ENCODE measurements at regions not wholly inside any gene's neighbourhood (a gene's known extent, or its start where the extent isn't known, plus 50 kb on each side); places are given as distances from the start of the nearest gene placed in this dataset.

DNA sequence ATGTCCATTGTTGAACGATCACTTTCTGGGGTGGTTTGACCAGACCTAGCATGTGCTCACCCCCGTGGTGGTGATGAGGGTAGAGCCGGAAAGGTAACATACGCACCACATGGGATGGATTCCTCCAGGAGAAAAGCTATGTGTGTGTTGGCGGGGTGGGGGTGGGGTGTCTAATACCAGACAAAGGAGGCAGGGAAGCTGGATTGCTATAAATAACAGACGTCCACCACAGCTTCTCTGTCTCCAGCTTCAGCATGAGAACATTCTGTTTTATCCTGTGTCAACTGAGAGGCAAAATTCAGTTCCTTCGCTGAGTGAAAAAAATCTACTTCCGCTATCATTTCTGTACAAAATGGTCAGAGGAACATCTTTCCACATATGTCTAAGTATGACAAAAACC is 151.0 kb downstream of the PCSK1 start:
- no peak for DNase-seq

DNA sequence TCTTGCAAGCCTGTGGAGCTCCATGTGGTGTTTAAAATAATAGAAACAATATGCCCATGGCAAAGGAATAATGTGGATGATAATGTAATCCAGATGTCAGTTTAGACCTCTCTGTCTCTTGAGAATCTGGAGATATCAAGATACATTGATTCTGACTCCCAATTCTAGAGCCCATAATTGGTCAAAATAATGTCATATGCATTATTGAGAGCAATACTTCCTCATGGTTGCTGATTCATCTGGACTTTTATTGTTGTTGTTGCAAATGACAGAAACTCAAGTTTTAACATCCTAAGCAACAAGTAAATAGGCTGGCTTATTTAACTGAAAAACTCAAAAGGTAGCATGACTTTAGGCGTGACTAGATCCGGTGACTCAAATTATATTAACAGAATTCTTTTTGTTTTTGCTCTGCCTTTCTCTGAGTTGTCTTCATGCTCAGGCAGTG is 152.1 kb downstream of the PCSK1 start:
- DNase-seq: no peak

DNA sequence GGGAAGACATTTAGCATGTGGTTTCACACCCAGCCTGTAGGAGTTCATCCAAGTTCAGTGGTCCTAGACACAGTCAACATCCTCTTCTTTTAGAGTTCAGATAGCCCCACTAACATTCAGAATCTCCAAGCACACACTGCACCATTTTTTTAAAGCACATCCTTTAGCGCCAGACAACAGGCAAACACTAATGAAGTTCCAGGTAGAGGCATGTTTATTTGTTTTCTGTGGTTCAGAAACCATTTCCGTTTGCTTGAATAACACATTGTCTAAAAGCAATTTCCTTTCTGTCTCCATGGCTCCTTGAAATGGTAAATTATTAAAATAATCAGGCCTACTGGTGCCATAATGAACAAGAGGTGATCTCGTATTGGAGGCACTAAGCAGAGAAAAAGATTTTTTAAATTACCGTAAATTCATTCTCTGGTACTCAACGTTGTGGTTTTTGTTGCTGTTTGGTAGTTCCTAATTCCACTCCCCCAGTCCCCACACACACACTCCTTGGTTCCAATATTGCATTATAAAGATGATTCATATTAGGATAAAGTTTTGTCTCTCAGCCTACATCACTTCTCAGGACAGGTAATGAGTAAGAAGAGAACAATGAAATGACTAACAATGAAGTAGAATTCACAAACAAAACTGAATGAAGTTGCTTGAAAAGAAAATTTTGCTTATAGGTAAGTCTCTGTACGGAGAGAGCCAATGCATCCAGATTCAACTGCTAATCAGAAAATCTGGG is 153.1 kb downstream of the PCSK1 start:
- DNase-seq: no peak

DNA sequence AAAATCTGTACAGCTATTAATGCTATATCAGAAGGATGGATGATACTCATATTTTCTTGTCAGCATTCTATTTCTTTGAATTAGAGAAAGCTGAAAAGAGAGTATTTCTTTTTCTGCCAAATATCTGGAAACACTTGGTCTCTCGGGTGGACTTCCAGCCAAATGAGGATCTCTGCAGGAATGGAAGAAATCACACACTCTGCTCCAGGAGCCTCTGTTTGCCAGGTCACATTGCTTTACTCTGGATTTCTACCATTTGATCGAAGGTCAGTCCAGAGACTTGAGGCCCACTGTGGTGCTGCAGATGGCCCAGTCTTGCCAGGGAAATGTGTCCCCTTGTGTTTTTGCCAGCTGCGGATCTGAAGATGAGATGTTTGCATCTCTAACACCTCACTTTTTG is 154.1 kb downstream of the PCSK1 start:
- no peak for DNase-seq

DNA sequence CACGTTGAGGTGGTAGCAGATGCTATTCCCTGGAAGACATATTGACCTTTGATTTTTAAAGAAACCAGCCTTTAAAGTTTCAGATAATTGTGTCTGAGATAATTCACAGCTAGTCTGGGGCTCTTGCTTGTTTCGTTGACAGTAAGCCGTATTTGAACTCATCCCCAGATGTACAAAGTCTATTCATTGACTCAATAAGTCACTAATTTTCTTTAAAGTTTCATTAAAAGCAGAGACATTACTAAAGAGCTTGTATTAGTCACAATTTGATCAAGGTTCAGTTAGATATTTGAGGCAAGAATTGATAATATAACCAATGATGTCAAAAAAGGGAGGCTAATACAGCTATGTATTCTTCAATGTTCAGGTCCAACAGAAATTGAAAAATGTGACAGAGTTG is 158.0 kb downstream of the PCSK1 start:
- DNase-seq: no peak

DNA sequence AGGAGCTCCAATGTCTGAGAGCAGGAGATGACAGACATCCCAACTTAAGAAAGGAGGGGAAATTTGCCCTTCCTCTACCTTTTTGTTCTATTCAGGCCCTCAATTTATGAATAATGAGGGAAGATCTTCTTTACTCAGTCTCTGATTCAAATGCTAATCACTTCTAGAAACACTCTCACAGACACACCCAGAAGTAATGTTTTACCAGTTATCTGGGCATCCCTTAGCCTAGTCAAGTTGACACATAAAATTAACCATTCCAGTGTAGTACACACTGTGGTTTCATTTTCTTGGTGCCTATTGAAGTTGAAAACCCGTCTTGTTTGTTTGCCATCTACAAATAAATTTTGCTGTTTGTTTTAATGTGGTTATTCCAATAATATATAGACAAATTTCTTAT is 167.6 kb downstream of the PCSK1 start:
- no peak for DNase-seq

DNA sequence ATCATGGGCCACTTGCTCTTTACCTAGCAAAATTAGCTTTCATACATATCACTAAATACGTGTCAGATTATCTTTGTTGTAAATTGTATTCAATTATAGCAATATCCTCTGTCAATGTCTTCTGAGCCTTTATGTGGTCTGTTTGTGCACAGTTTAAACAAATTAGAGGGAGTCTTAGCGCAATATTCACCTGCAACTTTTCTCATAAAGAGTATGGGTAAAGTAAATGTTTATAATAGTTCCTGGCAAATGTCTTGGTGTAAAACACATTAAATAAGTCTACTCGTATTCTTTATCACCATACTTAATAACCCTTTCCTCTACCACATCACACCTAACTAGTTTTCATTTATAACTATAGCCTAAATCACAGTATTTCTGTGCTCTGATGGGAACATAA is 169.0 kb downstream of the PCSK1 start:
- DNase-seq: no peak

DNA sequence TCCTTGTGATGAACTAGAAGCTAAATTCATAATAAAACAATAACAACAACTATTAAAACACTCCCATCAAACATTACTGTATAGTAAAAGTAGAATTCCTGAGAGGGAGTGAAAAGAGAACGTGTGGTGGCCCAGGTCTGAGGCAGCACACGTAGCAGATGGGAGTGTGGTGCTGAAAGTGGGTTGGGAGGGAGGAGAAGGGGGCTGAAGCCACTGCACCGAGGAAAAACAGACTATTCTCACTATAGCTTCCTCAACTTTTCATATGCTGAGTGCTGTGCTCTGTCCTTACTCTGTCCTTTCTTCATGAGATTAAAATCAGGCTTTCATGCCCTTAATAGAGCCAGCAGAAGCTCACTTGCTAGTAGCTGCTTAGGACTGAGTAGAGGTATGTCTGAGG is 170.9 kb downstream of the PCSK1 start:
- DNase-seq: no peak

DNA sequence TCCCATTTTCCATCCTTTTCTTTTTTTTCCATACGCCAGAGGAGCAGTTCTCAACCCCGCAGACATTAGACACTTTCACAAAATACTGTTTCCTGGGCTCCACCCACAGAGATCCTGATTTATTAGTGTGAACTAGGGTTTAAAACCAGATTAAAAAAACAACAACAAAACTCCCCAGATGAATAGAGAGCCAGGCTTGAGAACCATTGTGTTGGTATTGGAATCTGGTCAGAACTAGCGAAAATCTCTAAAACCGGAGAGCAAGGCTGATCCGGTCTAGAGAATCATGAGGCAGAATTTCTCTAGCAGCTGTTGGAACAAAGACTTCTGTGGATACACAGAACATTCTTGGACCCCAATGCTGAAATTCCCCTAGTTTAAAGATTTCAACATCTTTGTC is 173.0 kb downstream of the PCSK1 start:
- no peak for DNase-seq

DNA sequence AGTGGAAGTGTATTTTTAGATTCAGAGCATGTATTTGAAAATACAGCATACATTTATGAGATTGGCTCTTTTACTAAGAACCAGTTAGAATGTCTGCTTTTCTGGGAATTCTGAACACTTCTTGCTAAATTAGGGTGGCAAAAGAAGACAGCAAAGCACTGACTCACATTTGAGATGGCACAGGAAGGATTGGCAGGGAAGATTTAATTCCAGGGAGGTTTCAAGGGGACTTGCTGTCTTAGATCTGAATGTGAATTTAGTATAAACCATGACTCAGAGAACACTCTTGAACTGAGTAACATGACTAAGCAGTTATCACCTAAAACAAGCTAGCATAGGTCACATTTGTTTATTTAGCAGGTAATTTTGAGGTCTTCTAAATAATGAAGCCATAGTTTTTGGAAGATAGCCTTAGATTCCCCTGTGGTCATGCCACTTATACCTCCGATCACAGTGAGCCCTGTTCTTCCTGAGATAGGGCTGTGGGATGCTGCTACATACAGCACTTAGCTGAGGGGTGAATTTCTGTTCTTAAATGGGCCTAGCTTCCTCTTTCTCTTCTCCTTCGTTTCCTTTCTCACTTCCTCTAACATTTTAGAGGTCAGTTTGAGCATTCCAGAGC is 173.8 kb downstream of the PCSK1 start:
- DNase-seq: no peak

DNA sequence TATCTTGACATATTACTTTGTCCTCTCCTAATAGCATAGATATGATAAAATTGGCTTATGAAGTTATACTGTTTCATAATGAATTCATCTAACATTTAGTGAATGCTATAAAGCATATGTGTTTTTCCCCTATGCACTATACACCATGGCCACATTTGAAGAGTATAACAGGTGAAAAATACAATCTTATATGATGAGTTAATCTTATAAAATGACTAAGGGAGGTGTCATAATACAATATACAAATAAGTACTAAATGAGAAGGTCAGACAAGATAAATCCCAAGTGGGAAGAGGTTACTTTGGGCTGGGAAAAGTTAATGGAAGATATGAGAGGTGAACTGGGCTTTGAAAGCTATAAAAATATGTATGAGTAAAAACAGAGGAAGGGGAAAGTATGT is 174.4 kb downstream of the PCSK1 start:
- no peak for DNase-seq

DNA sequence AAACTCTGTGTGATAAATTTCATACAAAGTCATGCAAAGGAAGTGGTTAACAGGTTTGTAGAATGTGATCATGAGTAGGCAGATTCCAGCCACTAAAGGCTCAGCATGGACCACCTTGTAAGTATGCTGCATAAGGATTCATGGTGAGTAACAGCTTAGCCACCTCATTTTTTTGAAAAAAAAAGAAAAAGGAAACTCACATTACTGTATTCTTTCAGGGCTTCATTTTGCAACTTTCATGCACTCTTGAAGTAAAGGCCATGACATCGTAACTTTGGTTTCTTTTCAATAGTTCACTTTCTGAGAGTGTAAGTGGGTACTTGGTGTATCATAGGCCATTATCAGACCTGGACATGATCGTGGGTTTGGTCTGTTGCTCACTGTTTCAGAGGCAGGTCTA is 175.1 kb downstream of the PCSK1 start:
- DNase-seq: no peak

DNA sequence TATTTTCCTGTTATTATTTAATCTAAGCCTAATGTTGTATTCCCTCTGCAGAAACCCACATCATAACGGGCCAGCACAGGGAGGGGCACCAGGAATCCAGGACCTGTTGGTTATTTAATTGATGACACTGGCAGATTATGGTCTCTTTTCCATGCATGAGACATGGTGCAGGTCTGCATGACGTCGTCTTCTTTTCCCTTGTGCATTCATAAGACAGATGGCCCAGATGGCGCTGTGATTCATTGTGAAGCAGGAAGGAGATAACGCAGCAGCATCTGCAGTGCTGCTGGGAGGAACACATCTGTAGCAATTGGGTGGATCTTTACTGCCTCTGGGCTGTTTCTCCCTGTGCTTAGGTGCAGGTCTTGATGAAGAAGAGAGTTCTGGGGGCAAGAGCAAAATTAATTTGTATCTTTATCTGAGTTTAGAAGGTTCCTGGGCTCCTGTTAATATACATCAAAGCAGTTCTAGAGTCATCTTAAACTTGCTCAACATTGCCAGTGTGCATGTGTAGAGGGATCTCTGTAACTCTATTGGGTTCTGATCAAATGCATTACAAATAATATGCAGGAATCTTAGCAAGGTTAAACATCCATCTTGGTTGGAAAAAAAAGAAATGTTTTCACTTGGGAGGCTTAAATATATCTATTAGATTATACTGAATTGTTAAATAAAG is 176.1 kb downstream of the PCSK1 start:
- DNase-seq: no peak

DNA sequence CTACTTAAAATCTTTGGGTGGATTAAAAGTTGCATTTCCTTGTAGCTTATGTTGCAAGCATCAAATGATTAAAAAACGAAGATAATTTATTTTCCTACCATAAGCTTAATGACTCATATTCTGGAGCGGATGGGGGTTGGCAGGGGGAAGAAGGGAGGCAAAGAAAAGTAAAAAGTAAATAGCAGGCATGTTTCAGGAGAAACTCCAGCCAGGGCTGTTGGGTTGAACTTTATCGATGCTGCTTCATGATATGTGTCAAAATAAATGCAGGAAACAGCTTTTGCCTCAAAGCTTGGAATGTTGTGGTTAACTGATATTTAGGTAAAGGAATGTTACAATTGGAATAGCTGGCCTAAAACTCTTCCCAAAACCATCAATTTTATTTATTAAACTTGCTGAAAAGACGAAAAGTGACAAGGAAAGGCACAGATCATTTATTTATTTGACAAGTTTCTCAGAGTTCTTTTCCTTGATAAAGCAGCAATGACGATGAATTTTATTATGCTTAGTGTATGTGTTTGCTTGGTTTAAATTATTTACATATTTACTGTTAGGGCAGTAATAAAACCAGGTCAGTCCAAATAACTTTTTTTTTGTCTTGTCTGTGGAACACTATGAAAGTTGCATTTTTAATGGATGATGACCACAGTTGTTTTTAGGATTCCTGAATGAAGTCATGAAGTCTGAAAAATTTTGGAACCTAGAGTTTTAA is 177.9 kb downstream of the PCSK1 start:
- no peak for DNase-seq

DNA sequence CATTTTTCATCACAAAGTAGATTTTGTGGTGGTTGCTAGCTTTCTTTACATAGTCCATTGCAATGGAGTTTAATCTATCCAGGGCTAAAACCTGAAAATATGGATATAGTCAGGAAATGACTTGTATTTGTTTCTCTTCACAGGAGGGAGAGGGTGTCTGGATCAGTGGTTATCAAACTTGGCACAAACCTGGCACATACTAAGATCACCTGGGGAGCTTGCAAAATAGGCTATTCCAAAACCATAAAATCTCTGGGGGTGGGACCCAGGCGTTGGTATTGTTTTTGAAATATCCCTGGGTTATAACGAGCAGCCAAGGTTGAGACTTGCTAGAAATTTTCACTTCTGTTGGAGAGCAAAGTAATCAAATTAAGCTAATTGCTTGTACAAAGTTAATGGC is 179.9 kb downstream of the PCSK1 start:
- no peak for DNase-seq

DNA sequence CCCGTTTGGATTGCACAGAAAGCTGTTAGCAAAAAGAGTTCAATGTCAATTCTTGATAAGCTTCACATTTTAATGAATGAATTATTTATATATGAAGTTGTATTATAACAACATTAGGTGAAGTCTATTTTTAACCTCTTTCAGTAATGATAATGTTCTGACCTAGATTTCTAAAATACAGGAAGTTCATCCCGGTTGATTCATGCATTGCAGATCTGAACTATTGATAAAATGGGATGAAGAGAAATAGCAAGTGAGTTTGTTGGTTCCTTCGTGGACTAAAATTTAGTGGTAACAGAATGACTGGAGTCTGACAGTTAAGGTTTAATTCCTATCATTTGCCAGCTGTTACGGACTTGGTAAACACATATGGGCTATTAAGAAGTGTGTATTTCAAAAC is 180.5 kb downstream of the PCSK1 start:
- no peak for DNase-seq

DNA sequence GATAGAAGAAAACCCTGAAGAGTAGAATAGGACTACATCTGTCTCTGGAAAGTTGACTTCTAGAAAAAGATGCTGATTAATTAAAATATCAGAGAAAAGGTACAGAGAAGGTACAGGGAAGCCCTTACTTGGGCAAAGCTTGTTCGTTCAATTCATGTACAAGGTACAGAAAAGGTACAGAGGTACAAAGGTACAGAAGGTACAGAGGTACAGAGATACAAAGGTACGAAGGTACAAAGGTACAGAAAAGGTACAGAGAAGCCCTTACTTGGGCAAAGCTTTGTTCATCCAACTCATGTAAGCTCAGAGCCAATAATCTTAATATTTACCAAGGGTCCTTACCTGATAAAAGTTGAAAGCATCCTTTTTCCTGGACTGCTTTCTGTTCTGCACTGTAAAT is 182.3 kb downstream of the PCSK1 start:
- DNase-seq: no peak

DNA sequence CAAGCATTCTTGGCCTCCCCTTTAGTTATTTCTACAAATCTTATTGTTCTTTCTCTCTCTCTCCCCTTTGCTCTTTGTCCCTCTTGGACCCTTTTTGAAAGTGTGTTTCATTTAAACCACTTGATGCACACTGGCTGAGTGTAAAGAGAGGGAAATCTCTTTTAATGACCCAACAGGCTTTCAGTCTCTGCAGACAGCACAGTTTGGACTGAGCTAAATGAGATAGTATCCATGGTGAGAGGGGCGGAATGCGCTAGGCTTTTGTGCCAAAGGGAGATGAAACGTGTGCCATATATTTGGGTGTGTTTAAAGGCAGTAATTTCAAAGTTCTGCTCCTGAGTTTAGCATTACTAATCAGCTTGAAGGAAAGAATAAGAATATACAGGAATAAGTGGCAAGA is 184.9 kb downstream of the PCSK1 start:
- DNase-seq: no peak

DNA sequence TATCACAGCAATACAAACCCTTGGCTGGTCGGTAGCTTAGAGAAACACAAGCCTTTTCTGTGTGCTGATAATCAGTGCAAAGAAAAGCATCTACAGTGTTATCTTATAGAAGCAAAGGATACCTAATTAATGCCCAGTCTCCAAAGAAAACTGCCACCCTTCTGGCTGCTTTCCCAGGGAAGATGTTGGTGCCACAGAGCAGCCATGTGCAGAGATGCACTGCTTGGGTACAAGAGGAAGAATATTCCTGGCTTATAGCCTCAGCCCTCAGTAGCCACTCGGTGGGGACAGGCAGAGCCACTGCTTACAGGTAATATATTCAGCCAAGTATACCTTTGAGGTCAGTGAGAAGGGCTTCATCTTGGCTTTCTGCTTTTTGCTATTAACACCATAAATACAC is 185.3 kb downstream of the PCSK1 start:
- no peak for DNase-seq

DNA sequence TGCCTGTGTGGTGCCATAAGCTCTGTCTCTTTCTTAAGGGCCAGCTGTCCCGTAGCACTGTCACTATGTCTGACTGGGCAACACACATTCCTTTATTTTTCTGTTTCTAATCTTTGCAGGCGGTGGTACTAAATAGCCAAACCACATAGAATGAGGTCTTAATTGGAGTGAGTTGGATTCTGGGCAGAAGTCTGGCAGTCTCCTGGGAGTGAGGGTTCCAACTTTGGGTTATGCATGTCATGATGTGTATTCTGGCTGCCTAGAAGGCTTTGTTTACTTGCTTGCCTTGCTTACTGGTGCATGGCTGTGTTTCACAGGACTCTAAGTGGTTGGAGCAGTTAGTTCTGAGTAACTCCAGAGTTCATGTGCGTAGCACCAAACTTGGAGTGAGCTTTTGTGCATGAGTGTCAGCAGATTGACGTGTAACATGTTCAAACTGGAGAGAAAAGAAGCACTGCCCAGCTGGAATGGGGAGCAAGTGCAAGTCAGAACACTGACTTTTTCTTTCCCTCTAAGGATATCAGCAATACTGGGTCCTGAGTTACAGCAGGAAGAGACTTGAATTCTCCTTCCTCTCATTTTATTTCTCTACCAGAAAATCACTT is 185.8 kb downstream of the PCSK1 start:
- no peak for DNase-seq

DNA sequence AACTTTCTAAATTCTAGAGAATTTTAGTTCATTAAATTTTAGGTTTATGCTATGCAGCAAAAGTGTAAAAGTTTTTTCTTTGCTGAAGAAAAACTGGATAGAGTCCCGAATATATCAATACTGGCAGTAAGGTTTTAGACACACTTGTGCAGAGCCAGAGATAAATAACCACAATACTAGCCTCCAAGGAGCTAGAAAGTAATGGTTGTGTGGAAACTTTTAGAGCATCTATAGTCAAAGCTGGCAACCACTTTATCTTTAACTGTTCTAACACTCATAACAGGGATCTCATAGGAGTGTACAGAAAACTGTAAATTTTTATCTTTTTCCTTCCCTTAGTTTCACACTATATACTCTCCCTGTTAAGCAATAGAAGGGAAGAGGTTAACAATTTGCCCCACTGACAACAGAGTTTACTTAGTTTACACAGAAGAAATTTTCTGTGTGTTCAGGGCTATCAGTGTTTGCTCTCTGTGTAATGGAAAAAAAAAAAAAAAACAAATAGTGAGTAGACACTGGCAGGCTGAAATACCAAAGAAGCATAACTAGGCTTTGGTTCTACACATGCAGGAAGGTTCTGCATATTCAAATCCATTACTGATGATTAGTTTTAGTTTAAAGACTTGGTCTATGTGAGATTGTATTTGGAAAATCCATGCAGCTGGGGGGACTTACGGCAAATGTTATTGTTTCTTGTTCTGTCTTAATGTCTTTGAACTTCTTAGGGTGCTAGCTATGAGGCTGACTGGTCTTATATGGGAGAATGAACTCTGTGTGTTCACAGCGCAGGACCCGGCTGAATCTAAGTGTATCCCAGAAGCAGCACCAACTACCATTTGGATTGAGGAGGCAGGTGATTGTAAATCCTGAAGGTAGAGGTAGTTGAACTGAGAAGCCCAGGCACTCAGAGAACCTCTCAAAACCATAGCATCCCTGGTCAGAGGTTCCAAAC is 187.6 kb downstream of the PCSK1 start:
- no peak for DNase-seq

DNA sequence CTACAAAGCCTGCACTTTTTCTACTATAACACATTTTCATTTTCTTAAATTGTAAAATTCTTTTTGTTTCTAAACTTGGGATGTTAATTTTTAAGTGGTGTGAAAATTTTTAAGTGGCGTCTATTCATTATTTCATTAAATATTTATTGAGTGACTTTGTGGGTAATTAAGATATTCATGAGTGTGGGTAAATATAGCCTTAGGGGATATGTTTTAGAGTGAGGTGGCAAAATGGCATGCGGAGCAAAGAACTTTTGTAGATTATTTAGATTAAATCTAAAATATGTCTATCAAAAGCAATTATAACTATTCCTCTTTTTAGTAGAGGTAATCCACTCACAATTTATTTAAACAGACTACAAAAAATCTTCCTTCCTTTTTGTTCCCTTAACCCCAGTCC is 188.4 kb downstream of the PCSK1 start:
- DNase-seq: no peak

Measured in NCI-H146 (cell line).